ENCODE measurements at regions not wholly inside any gene's neighbourhood (a gene's known extent, or its start where the extent isn't known, plus 50 kb on each side); places are given as distances from the start of the nearest gene placed in this dataset.
"Not testable (repeated sequence)": the region's sequence is repeated elsewhere in the genome, so short reads cannot be mapped to it uniquely, and the experiment has no call there.

- DNase-seq (ENCODE audit: low read depth), result no peak
These were observed 943.2 kb downstream of the MCTP2 start for GRCh38 chr15:95174301-95175259.

- no peak for DNase-seq (ENCODE audit: low read depth)
These were observed 944.7 kb downstream of the MCTP2 start for GRCh38 chr15:95175914-95176658.

GRCh38 chr15:95176794-95177577 lies 945.6 kb downstream of the MCTP2 start:
- no peak for DNase-seq (ENCODE audit: low read depth)

GRCh38 chr15:95180530-95180929 lies 949.2 kb downstream of the MCTP2 start:
- no peak for DNase-seq (ENCODE audit: low read depth)

GRCh38 chr15:95182091-95182490 lies 950.7 kb downstream of the MCTP2 start:
- no peak for DNase-seq (ENCODE audit: low read depth)

- DNase-seq (ENCODE audit: low read depth), result no peak
These were observed 961.6 kb downstream of the MCTP2 start for GRCh38 chr15:95192923-95193322.

- no peak for DNase-seq (ENCODE audit: low read depth)
These were observed 963.4 kb downstream of the MCTP2 start for GRCh38 chr15:95194746-95195145.

GRCh38 chr15:95196176-95196915 lies 965.0 kb downstream of the MCTP2 start:
- DNase-seq (ENCODE audit: low read depth), result no peak

GRCh38 chr15:95202569-95203349 lies 971.4 kb downstream of the MCTP2 start:
- DNase-seq (ENCODE audit: low read depth), result no peak

- DNase-seq (ENCODE audit: low read depth), result no peak
These were observed 973.7 kb downstream of the MCTP2 start for GRCh38 chr15:95205077-95205476.

- not testable (repeated sequence) for DNase-seq (ENCODE audit: low read depth)
These were observed 974.5 kb downstream of the MCTP2 start for GRCh38 chr15:95205830-95206229.

GRCh38 chr15:95208071-95208470 lies 976.7 kb downstream of the MCTP2 start:
- no peak for DNase-seq (ENCODE audit: low read depth)

- DNase-seq (ENCODE audit: low read depth), result no peak
These were observed 977.6 kb downstream of the MCTP2 start for GRCh38 chr15:95208988-95209387.

GRCh38 chr15:95210436-95210981 lies 979.1 kb downstream of the MCTP2 start:
- no peak for DNase-seq (ENCODE audit: low read depth)

- no peak for DNase-seq (ENCODE audit: low read depth)
These were observed 983.7 kb downstream of the MCTP2 start for GRCh38 chr15:95215017-95215416.

GRCh38 chr15:95226835-95227234 lies 995.5 kb downstream of the MCTP2 start:
- DNase-seq (ENCODE audit: low read depth), result no peak

GRCh38 chr15:95227235-95227634 lies 995.9 kb downstream of the MCTP2 start:
- DNase-seq (ENCODE audit: low read depth), result no peak

GRCh38 chr15:95228856-95229555 lies 997.6 kb downstream of the MCTP2 start:
- no peak for DNase-seq (ENCODE audit: low read depth)

GRCh38 chr15:95235033-95235432 lies 1003.7 kb downstream of the MCTP2 start:
- no peak for DNase-seq (ENCODE audit: low read depth)

All from stimulated activated CD8-positive, alpha-beta memory T cell treated with anti-CD3 and anti-CD28 coated beads, Interleukin-7, amount 100 ng/mL, for 24 hours (primary cell).